Spinal cord (tissue), 9 donors: ENCODE measurements at regions not wholly inside any gene's neighbourhood (a gene's known extent, or its start where the extent isn't known, plus 50 kb on each side); places are given as distances from the start of the nearest gene placed in this dataset.
A peak's percentile ranks its signal among the peaks of the same experiment; 100 is the strongest.

Experiments used
- DNase-seq, 6 donors: peaks; one replicate each; pipeline versions ENCODE4 v3.0.0 to v3.0.0-alpha.2; 2013 to 2015; ENCODE audit warnings: low spot score in 6 of 6, low read depth in 4 of 6
- H3K27ac ChIP-seq: one replicate; pipeline ENCODE4 v1.5.1; 2013; ENCODE audit warnings: low read depth, low read length, control low read depth
- H3K27me3 ChIP-seq: one replicate; pipeline ENCODE4 v1.6.1; 2013; ENCODE audit warnings: low read length; ENCODE audit not compliant: control insufficient read depth, insufficient read depth
- H3K36me3 ChIP-seq: one replicate; pipeline ENCODE4 v1.6.1; 2013; ENCODE audit warnings: low read length; ENCODE audit not compliant: control insufficient read depth, insufficient read depth
- H3K4me1 ChIP-seq: one replicate; pipeline ENCODE4 v1.6.1; 2013; ENCODE audit warnings: low read length; ENCODE audit not compliant: control insufficient read depth, insufficient read depth
- H3K4me3 ChIP-seq: one replicate; pipeline ENCODE4 v1.5.1; 2013; ENCODE audit warnings: low read depth, low read length, control low read depth
- H3K9me3 ChIP-seq: one replicate; pipeline ENCODE4 v1.6.1; 2013; ENCODE audit warnings: low read length; ENCODE audit not compliant: control insufficient read depth, insufficient read depth
- WGBS: methylation state at CpG from one replicate; pipeline ENCODE4 v1.1.5; 2013; ENCODE audit warnings: missing lambda C conversion rate; ENCODE audit not compliant: insufficient coverage; 5-methylcytosine and 5-hydroxymethylcytosine counted together
- donor health status: healthy.

DNA sequence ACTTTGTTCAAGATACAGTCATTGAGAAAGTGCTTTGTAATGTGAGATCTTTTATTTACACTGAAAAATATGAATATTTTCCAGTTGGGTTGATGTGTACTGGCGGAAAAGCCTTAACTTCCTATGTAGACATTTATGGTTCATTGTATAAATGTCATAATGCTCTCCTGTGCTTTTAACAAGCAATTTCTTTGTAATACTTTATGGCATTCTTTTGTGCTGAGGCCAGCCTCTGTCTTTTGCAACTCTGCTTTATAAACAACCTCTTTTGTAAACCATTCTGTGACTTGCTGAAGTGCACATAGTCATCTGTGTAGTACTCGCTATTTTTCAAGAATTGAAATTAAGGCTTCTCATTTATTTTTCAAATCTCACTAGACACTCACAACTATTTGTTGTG is 291.2 kb downstream of the CDH11 start:
- Histone ChIP-seq H3K36me3 (no peaks in the 10 kb centered on the region), H3K4me1 (no peaks in the 10 kb centered on the region), H3K27ac (no peak overlapping the region), H3K4me3 (no peak overlapping the region), H3K9me3 (peaks cover 3% of the 10 kb centered on the region), H3K27me3 (no peaks in the 10 kb centered on the region)
- peak in 2 of 6 donors; percentile 6 to 14 for DNase-seq
- 14% methylated on average over 1 of the region's 2 CpGs for WGBS

DNA sequence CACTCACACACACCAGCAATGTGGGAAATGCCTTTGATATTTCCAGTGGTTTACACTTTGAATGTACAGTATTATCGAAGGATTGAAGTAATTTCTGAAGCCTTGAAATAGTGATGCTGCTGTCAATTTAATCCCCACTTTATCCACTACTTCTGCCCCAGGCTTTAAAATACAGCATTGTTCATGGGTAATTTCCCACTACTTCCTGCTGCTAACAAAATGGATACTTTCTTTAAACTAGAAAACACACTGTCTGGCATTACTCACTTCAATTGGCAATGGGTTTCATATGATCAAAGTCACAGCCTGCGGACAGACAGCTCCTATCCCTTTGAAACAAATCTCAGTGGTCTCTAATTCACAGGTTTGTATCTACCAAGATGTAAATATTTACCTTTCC is 292.2 kb downstream of the CDH11 start:
- no peak overlapping the region for H3K4me3 ChIP-seq
- H3K36me3 ChIP-seq, result no peaks in the 10 kb centered on the region
- peaks cover 3% of the 10 kb centered on the region for H3K9me3 ChIP-seq
- DNase-seq, result peak in 1 of 6 donors; percentile 71
- no CpG with 5 or more reads among the region's 2 CpGs for WGBS
- H3K27me3 ChIP-seq, result no peaks in the 10 kb centered on the region
- no peak overlapping the region for H3K27ac ChIP-seq
- H3K4me1 ChIP-seq, result no peaks in the 10 kb centered on the region

GRCh38 chr16:64826374-64826773 is 295.5 kb downstream of the CDH11 start:
- Histone ChIP-seq H3K9me3 (no peaks in the 10 kb centered on the region), H3K4me3 (no peak overlapping the region), H3K27ac (no peak overlapping the region), H3K36me3 (no peaks in the 10 kb centered on the region), H3K27me3 (no peaks in the 10 kb centered on the region), H3K4me1 (no peaks in the 10 kb centered on the region)
- WGBS, result no CpG with 5 or more reads among the region's 2 CpGs
- DNase-seq, result no peak

DNA sequence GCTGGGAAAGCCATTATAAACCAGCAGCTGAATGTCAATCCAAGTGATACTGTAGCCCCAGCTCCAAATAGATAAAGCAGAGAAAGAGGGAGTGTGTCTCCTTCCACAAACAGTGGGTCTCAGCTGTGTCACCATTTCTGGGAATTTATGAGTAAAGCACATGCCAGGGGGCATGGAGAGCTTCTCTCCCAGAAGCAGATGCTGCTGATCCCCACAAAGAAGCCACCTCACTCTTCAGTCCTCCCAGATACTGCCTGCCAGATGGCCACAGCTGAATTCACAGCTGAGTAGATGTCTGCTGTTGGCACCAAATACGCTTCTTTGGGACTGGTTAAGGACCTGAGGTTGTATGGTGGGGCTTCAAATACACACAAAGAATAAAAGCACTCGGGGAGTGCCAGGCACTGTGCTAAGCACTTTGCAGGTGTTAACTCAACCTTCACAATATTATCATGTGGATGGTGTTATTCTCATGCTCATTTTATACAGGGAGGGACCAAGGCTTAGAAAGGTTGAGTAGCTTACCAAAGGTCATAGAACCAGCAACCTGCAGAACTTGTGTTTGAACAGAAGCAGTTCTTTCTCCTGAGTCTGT is 298.3 kb downstream of the CDH11 start:
- H3K9me3 ChIP-seq, result no peaks in the 10 kb centered on the region
- no peaks in the 10 kb centered on the region for H3K36me3 ChIP-seq
- H3K4me1 ChIP-seq, result no peaks in the 10 kb centered on the region
- H3K4me3 ChIP-seq, result no peak overlapping the region
- no CpG with 5 or more reads among the region's 2 CpGs for WGBS
- DNase-seq, result peak in 2 of 6 donors; percentile 16 to 54
- no peaks in the 10 kb centered on the region for H3K27me3 ChIP-seq
- H3K27ac ChIP-seq, result no peak overlapping the region

DNA sequence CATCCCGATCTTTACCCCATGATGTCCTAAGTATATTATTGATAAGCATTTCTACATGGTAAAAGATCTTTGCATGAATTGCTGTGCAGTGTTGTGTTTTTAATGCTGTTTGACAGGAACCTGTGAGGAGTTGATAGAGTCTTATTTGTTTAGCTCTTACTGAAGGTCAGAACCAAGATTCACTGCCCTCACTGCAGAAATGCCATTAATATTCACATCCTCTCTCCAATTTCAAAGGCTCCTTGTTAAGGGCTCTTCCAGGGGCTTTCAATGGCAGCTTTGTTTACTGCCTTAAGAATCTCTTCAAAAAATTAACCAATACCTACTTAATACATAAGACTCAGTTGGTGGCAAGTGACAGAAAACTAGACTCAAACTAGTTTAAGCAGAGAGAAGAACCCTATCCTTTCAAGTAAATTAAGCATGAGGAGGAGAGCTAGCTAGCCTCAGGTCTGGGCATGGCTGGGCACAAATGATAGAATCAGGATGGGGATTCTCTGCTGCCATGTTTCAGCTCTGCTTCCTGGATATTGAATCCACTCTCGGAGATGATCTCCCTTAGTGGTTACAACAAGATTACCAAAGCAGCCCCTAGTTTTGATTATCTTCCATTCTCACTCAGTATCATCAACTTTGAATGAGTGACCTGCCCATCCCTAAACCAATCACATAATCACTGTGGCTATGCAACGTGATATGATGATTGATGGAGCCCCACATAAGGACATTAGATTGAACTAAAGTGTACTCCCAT is 311.8 kb downstream of the CDH11 start:
- peak in 2 of 6 donors; percentile 33 to 35 for DNase-seq
- H3K27me3 ChIP-seq, result no peaks in the 10 kb centered on the region
- no peaks in the 10 kb centered on the region for H3K4me1 ChIP-seq
- no peak overlapping the region for H3K27ac ChIP-seq
- no CpG with 5 or more reads among the region's 3 CpGs for WGBS
- no peaks in the 10 kb centered on the region for H3K36me3 ChIP-seq
- H3K4me3 ChIP-seq, result no peak overlapping the region
- no peaks in the 10 kb centered on the region for H3K9me3 ChIP-seq

DNA sequence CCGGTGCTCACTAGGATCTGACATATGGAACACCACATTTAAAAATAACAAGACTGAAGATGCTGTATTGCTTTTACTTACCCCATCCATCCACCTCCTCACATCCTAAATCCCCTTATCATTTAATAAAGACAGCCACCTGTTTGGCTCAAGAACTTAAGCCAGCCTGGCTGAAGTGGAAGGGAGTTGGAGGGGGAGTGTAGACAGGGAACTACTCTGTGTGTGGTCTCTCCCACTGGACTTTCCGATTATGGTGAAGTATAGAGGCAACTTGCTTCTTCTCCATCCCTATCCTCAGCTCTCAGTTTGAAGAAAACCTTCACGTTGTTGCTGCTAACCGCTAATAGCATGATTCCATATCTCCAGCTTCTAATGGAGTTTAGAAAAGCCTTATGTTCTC is 313.4 kb downstream of the CDH11 start:
- WGBS, result 60% methylated on average over 1 of the region's 4 CpGs
- H3K4me1 ChIP-seq, result no peaks in the 10 kb centered on the region
- DNase-seq, result no peak
- no peaks in the 10 kb centered on the region for H3K9me3 ChIP-seq
- no peaks in the 10 kb centered on the region for H3K36me3 ChIP-seq
- no peak overlapping the region for H3K27ac ChIP-seq
- H3K27me3 ChIP-seq, result no peaks in the 10 kb centered on the region
- no peak overlapping the region for H3K4me3 ChIP-seq

DNA sequence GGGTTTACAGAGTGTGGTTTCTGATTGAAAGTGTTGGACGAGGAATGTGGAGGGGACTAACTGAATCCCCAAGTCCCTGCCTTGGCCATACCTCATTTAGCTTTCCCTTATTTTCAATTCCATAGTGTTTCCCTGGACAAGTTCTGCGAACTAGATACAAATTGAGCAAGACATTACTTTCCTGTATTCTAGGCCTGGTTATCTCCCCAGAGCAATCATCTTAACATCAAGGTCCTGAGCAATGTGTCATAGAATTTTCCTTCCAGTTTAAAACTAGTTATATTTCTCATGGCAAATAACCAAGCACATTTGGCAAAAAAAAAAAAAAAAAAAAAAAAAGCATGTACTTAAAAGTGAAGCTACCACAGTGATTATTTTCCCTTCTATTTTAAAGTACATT is 330.1 kb downstream of the CDH11 start:
- Histone ChIP-seq H3K27me3 (no peaks in the 10 kb centered on the region), H3K4me3 (no peak overlapping the region), H3K36me3 (no peaks in the 10 kb centered on the region), H3K9me3 (no peaks in the 10 kb centered on the region), H3K27ac (no peak overlapping the region), H3K4me1 (no peaks in the 10 kb centered on the region)
- WGBS, result 83% methylated on average over 1 of the region's 2 CpGs
- DNase-seq, result no peak

- Histone ChIP-seq H3K4me3 (no peak overlapping the region), H3K27ac (no peak overlapping the region)
- WGBS, result no CpG with 5 or more reads among the region's 2 CpGs
Measured at GRCh38 chr16:64784635-64785034, 337.2 kb downstream of the CDH11 start.

DNA sequence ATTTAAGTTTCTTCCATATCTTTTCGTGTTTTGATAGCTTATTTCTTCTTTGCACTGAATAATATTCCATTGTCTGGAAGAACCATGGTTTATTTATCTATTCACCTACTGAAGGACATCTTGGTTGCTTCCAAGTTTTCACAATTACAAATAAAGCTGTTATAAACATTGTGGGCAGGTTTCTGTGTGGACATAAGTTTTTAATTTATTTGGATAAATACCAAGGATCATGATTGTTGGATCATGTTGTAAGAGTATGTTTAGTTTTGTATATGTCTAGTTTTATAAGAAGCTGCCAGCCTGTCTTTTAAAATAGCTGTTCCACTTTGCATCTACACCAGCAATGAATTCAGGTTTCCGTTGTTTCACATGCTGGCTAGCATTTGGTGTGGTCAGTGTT is 339.4 kb downstream of the CDH11 start:
- no CpG with 5 or more reads among the region's 2 CpGs for WGBS
- Histone ChIP-seq H3K9me3 (no peaks in the 10 kb centered on the region), H3K4me1 (no peaks in the 10 kb centered on the region), H3K27ac (no peak overlapping the region), H3K4me3 (no peak overlapping the region), H3K36me3 (no peaks in the 10 kb centered on the region), H3K27me3 (no peaks in the 10 kb centered on the region)
- no peak for DNase-seq

More at GRCh38 chr16:64784635-64785034, 337.2 kb downstream of the CDH11 start:
- no peaks in the 10 kb centered on the region for H3K9me3 ChIP-seq
- no peak for DNase-seq
- H3K27me3 ChIP-seq, result no peaks in the 10 kb centered on the region
- no peaks in the 10 kb centered on the region for H3K36me3 ChIP-seq
- H3K4me1 ChIP-seq, result no peaks in the 10 kb centered on the region

GRCh38 chr16:64780445-64780844 is 341.4 kb downstream of the CDH11 start:
- Histone ChIP-seq H3K4me3 (no peak overlapping the region), H3K9me3 (no peaks in the 10 kb centered on the region), H3K36me3 (no peaks in the 10 kb centered on the region), H3K4me1 (no peaks in the 10 kb centered on the region), H3K27ac (no peak overlapping the region), H3K27me3 (no peaks in the 10 kb centered on the region)
- no peak for DNase-seq
- no CpG with 5 or more reads among the region's 3 CpGs for WGBS
